ENCODE measurements at regions not wholly inside any gene's neighbourhood (a gene's known extent, or its start where the extent isn't known, plus 50 kb on each side); places are given as distances from the start of the nearest gene placed in this dataset.

DNA sequence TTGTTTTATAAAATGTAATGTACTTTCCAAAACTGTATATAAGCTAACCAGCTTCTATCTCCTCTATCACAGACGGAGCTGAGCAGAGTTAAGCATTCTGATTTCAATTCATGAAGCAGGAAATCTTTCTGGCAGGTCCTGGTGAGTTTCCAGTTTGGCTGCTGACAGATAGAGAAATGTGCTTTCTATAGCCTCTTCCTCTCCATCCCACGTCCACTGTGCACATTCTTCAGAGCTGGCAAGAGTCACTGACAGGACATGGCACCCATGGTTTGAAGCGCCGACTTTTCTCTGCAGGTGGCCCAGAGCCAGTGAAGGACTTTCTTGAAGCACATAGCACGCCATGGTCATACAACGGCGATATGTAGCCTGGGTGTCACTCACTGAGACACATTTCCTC, 52.3 kb upstream of the POU2F1 start:
- H3K4me1 ChIP-seq (ENCODE audit: low read length), result no peaks in the 10 kb centered on the region
- H3K9ac ChIP-seq (ENCODE audit: low read length), result no peak overlapping the region
- no peak overlapping the region for H3K4me3 ChIP-seq (ENCODE audit: low read length)
- H3K27ac ChIP-seq (ENCODE audit: low read length), result no peak overlapping the region
- H3K36me3 ChIP-seq (replicated peaks; ENCODE audit: low read depth, low read length), result no peaks in the 10 kb centered on the region
- no peaks in the 10 kb centered on the region for H3K79me2 ChIP-seq (ENCODE audit: low read length)
- no peak for TF ChIP-seq EZH2phosphoT487 (IDR thresholded peaks at IDR 0.05; ENCODE audit: low read depth)
- TF ChIP-seq, protein P1, sequence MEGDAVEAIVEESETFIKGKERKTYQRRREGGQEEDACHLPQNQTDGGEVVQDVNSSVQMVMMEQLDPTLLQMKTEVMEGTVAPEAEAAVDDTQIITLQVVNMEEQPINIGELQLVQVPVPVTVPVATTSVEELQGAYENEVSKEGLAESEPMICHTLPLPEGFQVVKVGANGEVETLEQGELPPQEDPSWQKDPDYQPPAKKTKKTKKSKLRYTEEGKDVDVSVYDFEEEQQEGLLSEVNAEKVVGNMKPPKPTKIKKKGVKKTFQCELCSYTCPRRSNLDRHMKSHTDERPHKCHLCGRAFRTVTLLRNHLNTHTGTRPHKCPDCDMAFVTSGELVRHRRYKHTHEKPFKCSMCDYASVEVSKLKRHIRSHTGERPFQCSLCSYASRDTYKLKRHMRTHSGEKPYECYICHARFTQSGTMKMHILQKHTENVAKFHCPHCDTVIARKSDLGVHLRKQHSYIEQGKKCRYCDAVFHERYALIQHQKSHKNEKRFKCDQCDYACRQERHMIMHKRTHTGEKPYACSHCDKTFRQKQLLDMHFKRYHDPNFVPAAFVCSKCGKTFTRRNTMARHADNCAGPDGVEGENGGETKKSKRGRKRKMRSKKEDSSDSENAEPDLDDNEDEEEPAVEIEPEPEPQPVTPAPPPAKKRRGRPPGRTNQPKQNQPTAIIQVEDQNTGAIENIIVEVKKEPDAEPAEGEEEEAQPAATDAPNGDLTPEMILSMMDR (IDR thresholded peaks at IDR 0.05; ENCODE audit: low read depth, low read length), result no peak
- peaks cover 53% of the 10 kb centered on the region for H3K27me3 ChIP-seq (ENCODE audit: low read depth, low read length)
- H3K9me3 ChIP-seq (ENCODE audit: insufficient read depth, low read length), result no peaks in the 10 kb centered on the region
- no peaks in the 10 kb centered on the region for H4K20me1 ChIP-seq (ENCODE audit: insufficient read depth, low read length)
- no peak overlapping the region for H3K4me2 ChIP-seq (ENCODE audit: low read length)
- no peak overlapping the region for H2AFZ ChIP-seq (ENCODE audit: low read depth, low read length)

DNA sequence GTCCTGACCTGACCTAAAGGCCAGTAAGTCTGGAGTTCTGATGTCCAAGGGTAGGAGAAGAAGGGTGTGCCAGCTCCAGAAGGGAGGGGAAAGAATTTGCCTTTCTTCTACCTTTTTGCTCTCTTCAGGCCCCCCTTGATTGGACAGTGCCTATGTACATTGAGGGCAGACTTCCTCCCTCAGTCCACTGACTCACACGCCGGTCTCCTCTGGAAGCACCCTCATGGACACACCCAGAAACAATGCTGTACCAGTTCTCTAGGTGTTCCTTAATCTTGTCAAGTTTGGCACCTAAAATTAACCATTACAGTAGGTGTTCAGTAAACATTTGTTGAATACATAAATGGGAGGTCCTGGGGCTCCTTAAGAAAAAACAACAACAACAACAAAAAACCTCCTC, 51.0 kb upstream of the POU2F1 start:
- Histone ChIP-seq H3K79me2 (ENCODE audit: low read length) (no peaks in the 10 kb centered on the region), H4K20me1 (ENCODE audit: insufficient read depth, low read length) (no peaks in the 10 kb centered on the region), H3K27ac (ENCODE audit: low read length) (no peak overlapping the region), H3K4me2 (ENCODE audit: low read length) (no peak overlapping the region), H3K9ac (ENCODE audit: low read length) (no peak overlapping the region), H3K9me3 (ENCODE audit: insufficient read depth, low read length) (no peaks in the 10 kb centered on the region), H3K4me1 (ENCODE audit: low read length) (no peaks in the 10 kb centered on the region), H3K27me3 (ENCODE audit: low read depth, low read length) (peaks cover 55% of the 10 kb centered on the region), H3K36me3 (replicated peaks; ENCODE audit: low read depth, low read length) (no peaks in the 10 kb centered on the region), H2AFZ (ENCODE audit: low read depth, low read length) (no peak overlapping the region), H3K4me3 (ENCODE audit: low read length) (no peak overlapping the region)
- TF ChIP-seq, protein P1 (IDR thresholded peaks at IDR 0.05; ENCODE audit: low read depth, low read length), result no peak
- TF ChIP-seq EZH2phosphoT487 (IDR thresholded peaks at IDR 0.05; ENCODE audit: low read depth), result no peak

All from OCI-LY3 (cell line).